NCI-H524 treated with DMSO at 0.1 percent for 48 hours (cell line): ENCODE measurements at regions not wholly inside any gene's neighbourhood (a gene's known extent, or its start where the extent isn't known, plus 50 kb on each side); places are given as distances from the start of the nearest gene placed in this dataset.

Source experiments
- DNase-seq: peaks from one replicate; lab custom pipeline; 2025; lab: John Stamatoyannopoulos, UW

DNA sequence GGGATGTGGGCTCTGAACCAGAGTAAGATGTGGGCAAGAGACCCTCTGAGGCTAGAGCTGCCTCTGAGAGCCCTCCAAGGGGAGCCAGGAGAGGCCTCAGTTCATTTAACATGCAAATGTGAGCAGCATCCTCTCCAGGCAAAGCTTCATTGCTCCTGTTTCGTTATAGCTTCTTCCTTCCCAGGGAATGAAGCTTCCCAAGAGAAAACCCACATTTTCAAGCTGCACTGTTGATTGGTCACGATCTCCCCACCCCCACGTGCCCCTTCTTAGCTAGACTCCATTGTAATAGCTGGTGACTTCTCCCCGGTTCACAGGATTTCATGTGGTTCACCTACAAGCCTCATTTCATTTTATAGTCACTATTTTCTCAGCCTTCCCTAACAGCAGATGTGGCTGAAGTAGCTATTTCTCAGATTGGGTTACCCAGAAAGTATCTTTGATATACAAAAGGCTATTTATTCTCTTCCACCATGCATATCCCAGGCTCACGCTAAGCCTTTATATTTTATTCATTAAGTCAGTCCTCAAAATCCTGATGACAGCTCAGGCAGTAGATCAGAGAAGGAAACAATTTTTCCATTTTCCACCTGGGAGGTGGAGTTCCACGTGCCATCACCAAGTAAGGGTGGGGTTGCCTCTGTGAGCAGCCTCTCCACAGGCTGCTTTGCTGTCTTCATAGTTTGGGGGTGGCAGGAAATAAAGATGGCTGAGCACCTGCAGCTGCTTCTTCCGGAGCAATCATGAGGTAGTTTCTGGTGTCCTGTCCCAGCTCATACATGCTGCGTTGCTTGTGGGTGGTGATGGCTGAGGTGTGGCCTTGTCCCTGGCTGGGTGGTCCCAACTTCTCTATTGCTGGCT, 178.3 kb upstream of the RAB4A start:
- no peak for DNase-seq

- DNase-seq, result no peak
Measured at GRCh38 chr1:229093238-229093540, 177.7 kb upstream of the RAB4A start.

DNA sequence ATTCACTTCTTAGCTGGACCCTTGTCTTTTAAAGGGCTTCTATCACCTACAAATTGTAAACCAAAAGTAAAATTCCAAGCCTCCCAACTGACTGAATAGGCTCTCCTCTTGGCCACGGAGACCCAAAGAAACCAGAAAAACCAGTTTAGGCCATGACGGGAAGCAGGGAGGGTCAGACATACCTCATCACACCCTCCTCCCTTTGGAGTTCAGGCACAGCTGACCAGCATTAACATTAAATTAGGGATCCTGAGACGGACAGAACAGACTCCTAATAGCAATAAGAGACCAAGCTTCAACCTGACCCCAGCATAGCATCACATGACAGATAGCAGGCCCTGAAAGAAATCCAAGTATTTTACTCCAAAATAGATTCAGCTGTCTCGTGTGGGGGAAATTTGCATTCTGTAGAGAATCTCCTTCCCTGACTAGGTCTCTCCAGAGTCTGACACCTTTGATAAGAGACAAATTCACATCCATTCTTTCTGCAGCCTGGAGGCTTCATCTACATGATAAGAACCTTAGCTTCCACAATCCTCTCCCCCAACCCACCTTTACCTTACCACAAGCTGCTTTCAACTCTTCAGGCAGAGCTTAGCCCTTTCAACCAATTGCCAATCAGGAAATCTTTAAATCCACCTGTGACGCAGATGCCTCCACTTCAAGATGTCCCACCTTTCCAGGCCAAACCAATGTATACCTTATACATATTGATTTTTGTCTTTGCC, 177.1 kb upstream of the RAB4A start:
- DNase-seq, result no peak

DNA sequence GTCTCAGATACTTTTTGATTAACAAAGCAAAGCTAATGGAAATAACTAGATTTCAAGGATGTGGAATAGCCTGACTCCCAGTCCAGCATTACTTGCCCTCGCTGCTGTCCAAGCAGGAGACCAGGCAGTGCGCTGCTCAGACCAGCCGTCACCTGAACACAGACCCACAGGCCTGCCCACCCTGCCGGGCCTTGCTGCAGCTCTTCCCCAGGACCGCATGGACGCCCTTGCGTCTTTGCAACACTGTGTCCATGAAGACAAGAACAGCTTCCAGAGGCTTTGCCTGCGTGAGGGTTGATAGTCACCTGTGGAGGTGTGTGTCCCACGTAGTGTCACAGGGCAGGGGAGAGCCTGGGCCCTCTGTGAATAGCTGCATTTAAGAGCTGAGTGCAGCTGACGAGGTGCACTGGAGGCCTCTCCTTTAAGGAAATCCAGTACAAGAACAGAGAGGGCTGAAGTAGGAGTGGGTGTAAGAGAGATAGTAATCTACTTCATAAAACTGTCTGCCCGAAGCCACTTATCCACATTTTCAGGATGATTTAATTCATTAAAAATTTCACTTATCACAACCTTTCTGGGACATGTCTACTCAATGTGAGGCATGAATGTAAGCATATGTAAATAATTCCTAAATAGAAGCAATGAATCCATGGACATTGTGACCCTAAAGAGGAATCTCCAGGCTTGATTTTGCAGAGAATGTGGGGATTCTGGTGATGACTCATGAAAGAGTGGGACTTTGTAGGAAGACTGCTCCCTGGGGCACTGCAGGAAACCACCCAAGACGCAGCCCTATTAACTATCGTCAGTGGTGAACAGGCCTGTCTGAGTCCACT, 176.2 kb upstream of the RAB4A start:
- no peak for DNase-seq

DNA sequence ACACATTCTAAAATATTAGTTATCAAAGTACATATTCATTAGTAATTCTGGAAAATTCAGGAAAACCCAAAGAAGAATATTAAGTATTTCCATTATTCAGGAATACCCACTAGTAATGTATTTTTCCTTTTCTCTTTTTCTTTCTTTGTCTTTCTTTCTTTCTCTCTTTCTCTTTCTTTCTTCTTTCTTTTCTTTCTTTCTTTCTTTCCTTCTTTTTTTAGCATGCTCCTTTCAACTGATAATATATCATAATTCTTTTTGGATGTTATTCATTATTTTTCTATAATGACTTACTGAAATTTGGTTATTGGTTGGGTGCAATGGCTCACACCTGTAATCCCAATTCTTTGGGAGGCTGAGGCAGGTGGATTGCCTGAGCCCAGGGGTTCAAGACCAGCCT, 175.6 kb upstream of the RAB4A start:
- no peak for DNase-seq

- DNase-seq, result no peak
Measured at GRCh38 chr1:229097356-229097755, 173.6 kb upstream of the RAB4A start.

- no peak for DNase-seq
Measured at GRCh38 chr1:229098361-229098760, 172.6 kb upstream of the RAB4A start.

DNA sequence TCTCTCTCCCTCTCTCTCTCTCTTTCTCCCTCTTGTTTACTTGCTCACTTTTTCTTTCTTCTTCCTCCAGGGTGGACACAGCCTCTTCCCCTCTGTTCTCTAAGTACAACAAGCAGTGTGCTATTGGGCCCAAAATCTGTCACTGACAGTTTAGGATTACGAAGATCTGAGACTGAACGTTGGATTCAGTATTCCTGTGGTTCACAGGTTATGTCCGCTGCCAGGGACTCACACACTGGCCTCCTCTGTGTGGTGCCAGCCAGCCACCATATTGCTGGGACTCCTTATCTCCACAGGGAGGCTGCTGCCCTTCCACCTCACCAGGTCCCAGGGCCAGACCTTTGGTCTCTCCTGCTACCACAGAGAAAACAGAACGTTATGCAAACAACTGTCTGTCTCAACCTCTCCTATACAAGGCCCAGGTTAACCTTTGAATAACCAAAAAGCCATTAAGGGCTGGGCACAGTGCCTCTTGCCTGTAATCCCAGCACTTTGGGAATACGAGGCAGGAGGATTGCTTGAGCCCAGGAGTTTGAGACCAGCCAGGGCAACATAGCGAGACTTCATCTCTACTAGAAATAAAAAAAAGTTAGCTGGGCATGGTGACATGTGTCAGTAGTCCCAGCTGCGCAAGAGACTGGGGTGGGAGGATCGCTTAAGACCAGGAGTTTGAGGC, 171.9 kb upstream of the RAB4A start:
- no peak for DNase-seq

- no peak for DNase-seq
Measured at GRCh38 chr1:229101011-229101871, 169.7 kb upstream of the RAB4A start.

GRCh38 chr1:229102741-229103391, 168.0 kb upstream of the RAB4A start:
- DNase-seq, result no peak

GRCh38 chr1:229104654-229105053, 166.3 kb upstream of the RAB4A start:
- DNase-seq, result no peak

GRCh38 chr1:229105109-229105508, 165.8 kb upstream of the RAB4A start:
- no peak for DNase-seq

DNA sequence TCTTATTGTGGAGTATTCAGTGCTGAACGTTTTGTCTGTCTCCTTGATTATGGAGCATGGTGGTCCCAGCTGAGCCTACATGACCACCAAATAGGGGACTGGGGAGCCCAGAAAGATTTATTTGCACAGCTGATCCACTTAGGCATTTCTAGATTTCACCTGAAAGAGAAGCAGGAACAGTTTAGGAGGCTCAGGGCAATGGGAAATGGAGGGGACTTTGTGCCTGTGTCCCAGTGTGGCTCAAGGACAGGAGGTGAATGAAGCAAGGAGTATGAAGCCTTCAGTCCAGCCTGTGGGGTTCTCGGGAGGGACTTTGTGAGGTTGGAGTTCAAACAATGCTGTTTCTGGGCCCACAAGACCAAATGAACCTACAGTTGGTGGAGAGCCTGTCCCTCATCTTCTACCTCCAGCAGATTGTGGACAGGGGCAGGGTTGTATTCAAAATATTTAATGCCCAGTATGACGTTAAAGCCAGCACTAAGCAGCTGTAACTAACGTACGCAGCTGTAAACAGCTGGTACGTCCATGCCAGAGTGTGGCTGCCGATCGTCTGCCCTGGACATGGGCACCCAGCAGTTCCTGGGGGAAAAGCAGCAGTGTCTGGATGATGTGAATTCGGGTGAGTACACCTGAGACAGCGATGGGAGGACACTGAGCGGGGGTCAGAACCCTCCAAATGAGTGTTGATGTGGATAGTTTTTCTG, 164.9 kb upstream of the RAB4A start:
- no peak for DNase-seq

- DNase-seq, result no peak
Measured at GRCh38 chr1:229106526-229107125, 164.3 kb upstream of the RAB4A start.

GRCh38 chr1:229107304-229107815, 163.6 kb upstream of the RAB4A start:
- DNase-seq, result no peak

DNA sequence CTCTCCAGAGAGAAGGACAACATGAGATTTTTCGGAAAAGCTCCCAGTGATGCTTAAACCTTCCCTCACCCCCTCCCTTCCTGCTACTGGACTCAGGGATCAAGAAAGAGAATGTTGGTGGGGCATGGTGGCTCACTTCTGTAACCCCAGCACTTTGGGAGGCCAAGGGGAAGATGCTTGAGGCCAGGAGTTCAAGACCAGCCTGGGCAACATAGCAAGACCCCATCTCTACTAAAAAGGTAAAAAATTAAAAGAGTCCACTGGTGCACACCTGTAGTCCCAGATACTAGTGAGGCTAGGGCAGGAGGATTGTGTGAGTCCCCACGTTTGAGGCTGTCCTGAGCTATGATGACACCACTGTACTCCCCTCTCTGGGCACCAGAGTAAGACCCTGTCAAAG, 162.9 kb upstream of the RAB4A start:
- no peak for DNase-seq

DNA sequence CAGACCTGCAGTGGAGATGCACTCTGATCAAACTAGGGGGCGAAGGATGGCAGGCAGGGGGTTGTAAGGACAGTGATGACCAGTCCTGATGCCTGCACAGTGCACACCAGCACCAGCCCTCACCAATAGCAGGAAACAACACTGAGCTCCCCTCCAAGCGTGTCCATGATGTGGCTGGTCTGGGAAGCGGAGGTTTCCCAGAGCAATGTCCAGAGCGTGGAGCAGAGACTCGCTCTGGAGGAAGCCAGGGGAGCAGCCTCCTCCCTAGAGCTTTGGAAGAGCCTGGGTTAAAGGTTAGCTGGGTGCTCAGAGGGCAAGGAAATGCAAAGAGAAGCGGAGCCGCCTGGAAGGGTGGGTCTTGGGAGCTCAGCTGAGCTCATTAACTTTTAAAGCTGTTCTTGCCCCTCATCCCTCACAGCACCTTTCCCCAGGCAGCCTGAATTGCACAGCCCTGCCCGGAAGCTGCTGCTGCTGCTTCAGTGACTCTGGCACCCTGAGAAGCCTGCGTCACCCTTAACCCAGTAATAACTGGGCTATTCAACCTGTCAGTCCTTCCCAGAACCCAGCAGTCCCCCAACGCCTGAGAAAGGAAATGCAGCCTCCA, 162.2 kb upstream of the RAB4A start:
- no peak for DNase-seq

- DNase-seq, result no peak
Measured at GRCh38 chr1:229109320-229109761, 161.6 kb upstream of the RAB4A start.

DNA sequence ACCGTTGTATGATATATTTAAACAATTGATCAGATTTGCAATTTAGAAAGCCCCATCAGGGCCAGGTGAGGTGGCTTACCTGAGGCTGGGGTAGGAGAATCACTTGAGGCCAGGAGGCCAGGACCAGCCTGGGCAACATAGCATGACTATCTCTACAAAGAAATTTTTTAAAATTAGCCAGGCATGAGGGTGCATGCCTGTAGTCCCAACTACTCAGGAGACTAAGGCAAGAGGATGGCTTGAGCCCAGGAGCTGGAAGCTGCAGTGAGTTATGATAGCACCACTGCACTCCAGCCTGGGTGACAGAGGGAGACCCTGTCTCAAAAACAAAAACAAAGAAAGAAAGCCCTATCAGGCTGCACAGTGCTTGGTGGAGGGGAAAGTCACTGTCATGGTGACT, 159.9 kb upstream of the RAB4A start:
- no peak for DNase-seq
